ENCODE measurements at regions not wholly inside any gene's neighbourhood (a gene's known extent, or its start where the extent isn't known, plus 50 kb on each side); places are given as distances from the start of the nearest gene placed in this dataset.

DNA sequence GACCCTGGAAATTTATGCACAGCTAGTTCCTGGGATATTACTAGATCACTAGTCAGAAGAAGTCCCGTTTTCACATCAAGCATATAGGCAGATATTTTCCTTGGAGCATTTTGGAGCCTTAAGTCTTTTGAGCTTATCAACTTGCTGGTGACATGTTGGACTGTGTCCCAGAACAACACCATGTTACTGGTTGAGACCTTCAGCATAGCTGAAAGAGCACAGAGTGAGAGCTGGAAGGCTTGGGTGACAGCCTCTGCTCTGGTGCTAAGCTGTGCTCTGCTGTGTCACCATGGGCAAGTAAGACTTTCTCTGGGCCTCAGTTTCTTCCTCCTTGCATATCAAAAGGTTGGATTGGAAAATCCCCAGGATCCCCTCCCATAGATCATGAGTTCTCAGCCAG, 116.6 kb upstream of the FRMPD4 start:
- TF ChIP-seq, protein P1, sequence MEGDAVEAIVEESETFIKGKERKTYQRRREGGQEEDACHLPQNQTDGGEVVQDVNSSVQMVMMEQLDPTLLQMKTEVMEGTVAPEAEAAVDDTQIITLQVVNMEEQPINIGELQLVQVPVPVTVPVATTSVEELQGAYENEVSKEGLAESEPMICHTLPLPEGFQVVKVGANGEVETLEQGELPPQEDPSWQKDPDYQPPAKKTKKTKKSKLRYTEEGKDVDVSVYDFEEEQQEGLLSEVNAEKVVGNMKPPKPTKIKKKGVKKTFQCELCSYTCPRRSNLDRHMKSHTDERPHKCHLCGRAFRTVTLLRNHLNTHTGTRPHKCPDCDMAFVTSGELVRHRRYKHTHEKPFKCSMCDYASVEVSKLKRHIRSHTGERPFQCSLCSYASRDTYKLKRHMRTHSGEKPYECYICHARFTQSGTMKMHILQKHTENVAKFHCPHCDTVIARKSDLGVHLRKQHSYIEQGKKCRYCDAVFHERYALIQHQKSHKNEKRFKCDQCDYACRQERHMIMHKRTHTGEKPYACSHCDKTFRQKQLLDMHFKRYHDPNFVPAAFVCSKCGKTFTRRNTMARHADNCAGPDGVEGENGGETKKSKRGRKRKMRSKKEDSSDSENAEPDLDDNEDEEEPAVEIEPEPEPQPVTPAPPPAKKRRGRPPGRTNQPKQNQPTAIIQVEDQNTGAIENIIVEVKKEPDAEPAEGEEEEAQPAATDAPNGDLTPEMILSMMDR (IDR thresholded peaks at IDR 0.05; ENCODE audit: low read depth, low read length, missing input control): no peak
- TF ChIP-seq RXRA (IDR thresholded peaks at IDR 0.05) (no peak), EGR1 (IDR thresholded peaks at IDR 0.05; ENCODE audit: low read depth in 2 of 2) (no peak)
